WTC11 (cell line): ENCODE measurements at regions not wholly inside any gene's neighbourhood (a gene's known extent, or its start where the extent isn't known, plus 50 kb on each side); places are given as distances from the start of the nearest gene placed in this dataset.

ENCODE experiments used
- ESRRA ChIP-seq: sonication (generic); formaldehyde crosslinking; IDR thresholded peaks from 2 replicates; pipeline ENCODE4 v1.8.1; 2022; ENCODE audit warnings: mild to moderate bottlenecking, missing genetic modification reagents, borderline replicate concordance
- MAX ChIP-seq: sonication (generic); formaldehyde crosslinking; IDR thresholded peaks from 2 replicates; pipeline ENCODE4 v1.8.0; 2022; ENCODE audit warnings: mild to moderate bottlenecking, missing genetic modification reagents
- PREB ChIP-seq: sonication (generic); formaldehyde crosslinking; IDR thresholded peaks from 2 replicates; pipeline ENCODE4 v1.8.1; 2022; ENCODE audit warnings: mild to moderate bottlenecking, missing genetic modification reagents, moderate library complexity, borderline replicate concordance
- TEAD4 ChIP-seq: sonication (generic); formaldehyde crosslinking; IDR thresholded peaks from 2 replicates; pipeline ENCODE4 v1.8.0; 2022; ENCODE audit warnings: mild to moderate bottlenecking, missing genetic modification reagents
- ZNF416 ChIP-seq: fragments of 250-450 bp; sonication (Bioruptor Pico); IDR thresholded peaks from 2 replicates; pipeline ENCODE4 v1.9.0; 2021; ENCODE audit warnings: mild to moderate bottlenecking, inconsistent platforms
- TF ChIP-seq, protein P1 (sequence below): fragments of 200-600 bp; IDR thresholded peaks from 2 replicates; pipeline ENCODE4 v1.8.0; 2022; ENCODE audit warnings: antibody characterized with exemption
- TF ChIP-seq, protein P2 (sequence below): sonication (generic); formaldehyde crosslinking; IDR thresholded peaks from 2 replicates; pipeline ENCODE4 v1.8.0; 2022; ENCODE audit warnings: mild to moderate bottlenecking, missing genetic modification reagents

- no peak for TF ChIP-seq ZNF416 (CRISPR knock-in tag)
- TF ChIP-seq, protein P1, sequence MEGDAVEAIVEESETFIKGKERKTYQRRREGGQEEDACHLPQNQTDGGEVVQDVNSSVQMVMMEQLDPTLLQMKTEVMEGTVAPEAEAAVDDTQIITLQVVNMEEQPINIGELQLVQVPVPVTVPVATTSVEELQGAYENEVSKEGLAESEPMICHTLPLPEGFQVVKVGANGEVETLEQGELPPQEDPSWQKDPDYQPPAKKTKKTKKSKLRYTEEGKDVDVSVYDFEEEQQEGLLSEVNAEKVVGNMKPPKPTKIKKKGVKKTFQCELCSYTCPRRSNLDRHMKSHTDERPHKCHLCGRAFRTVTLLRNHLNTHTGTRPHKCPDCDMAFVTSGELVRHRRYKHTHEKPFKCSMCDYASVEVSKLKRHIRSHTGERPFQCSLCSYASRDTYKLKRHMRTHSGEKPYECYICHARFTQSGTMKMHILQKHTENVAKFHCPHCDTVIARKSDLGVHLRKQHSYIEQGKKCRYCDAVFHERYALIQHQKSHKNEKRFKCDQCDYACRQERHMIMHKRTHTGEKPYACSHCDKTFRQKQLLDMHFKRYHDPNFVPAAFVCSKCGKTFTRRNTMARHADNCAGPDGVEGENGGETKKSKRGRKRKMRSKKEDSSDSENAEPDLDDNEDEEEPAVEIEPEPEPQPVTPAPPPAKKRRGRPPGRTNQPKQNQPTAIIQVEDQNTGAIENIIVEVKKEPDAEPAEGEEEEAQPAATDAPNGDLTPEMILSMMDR = no peak
- TF ChIP-seq, protein P2, sequence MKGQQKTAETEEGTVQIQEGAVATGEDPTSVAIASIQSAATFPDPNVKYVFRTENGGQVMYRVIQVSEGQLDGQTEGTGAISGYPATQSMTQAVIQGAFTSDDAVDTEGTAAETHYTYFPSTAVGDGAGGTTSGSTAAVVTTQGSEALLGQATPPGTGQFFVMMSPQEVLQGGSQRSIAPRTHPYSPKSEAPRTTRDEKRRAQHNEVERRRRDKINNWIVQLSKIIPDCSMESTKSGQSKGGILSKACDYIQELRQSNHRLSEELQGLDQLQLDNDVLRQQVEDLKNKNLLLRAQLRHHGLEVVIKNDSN (CRISPR knock-in tag) = no peak
- TF ChIP-seq PREB (CRISPR knock-in tag) = no peak
- TF ChIP-seq TEAD4 (CRISPR knock-in tag) = no peak
- TF ChIP-seq MAX = no peak
- no peak for TF ChIP-seq ESRRA (CRISPR knock-in tag)
Observed at GRCh38 chr18:10376731-10377130, 77.7 kb upstream of the APCDD1 start.
